Loucy (cell line): ENCODE measurements at regions not wholly inside any gene's neighbourhood (a gene's known extent, or its start where the extent isn't known, plus 50 kb on each side); places are given as distances from the start of the nearest gene placed in this dataset.

Experiments used
- H2AFZ ChIP-seq: fragments of 200-600 bp; sonication (generic); 2 replicates; pipeline ENCODE4 v1.6.0; 2016; ENCODE audit warnings: antibody characterized with exemption, mild to moderate bottlenecking, low read length, moderate library complexity
- H3F3A ChIP-seq: fragments of 200-600 bp; 2 replicates; pipeline ENCODE4 v1.6.0; 2016; ENCODE audit warnings: antibody characterized with exemption, low read depth, mild to moderate bottlenecking
- H3K27me3 ChIP-seq: fragments of 200-600 bp; sonication (generic); 2 replicates; pipeline ENCODE4 v1.6.1; 2014; ENCODE audit warnings: low read length, mild to moderate bottlenecking; ENCODE audit not compliant: insufficient read depth, poor library complexity, severe bottlenecking
- H3K36me3 ChIP-seq: fragments of 200-600 bp; sonication (generic); 2 replicates; pipeline ENCODE4 v1.6.1; 2016; ENCODE audit warnings: low read length; ENCODE audit not compliant: insufficient read depth
- H3K4me1 ChIP-seq: fragments of 200-600 bp; sonication (generic); 2 replicates; pipeline ENCODE4 v1.5.1; 2014; ENCODE audit warnings: low read length, mild to moderate bottlenecking; ENCODE audit not compliant: insufficient read depth, poor library complexity, severe bottlenecking
- H3K4me2 ChIP-seq: fragments of 200-600 bp; sonication (generic); 2 replicates; pipeline ENCODE4 v1.6.0; 2014; ENCODE audit warnings: antibody characterized with exemption, low read length, low read depth, mild to moderate bottlenecking; ENCODE audit not compliant: poor library complexity, severe bottlenecking
- H3K4me3 ChIP-seq: fragments of 200-600 bp; sonication (generic); 2 replicates; pipeline ENCODE4 v1.5.1; 2014; ENCODE audit warnings: low read length, mild to moderate bottlenecking, mixed read lengths; ENCODE audit not compliant: poor library complexity, severe bottlenecking
- H3K79me2 ChIP-seq: fragments of 200-600 bp; sonication (generic); 2 replicates; pipeline ENCODE4 v1.6.1; 2014; ENCODE audit warnings: low read length; ENCODE audit not compliant: insufficient read depth
- H3K9ac ChIP-seq: fragments of 200-600 bp; sonication (generic); 2 replicates; pipeline ENCODE4 v1.6.0; 2014; ENCODE audit warnings: mild to moderate bottlenecking, low read depth, low read length, moderate library complexity; ENCODE audit not compliant: poor library complexity, severe bottlenecking
- H3K9me2 ChIP-seq: fragments of 200-600 bp; sonication (generic); replicated peaks from 2 replicates; pipeline ENCODE4 v1.6.1; 2016; ENCODE audit warnings: low read depth, low read length, mixed read lengths
- H3K9me3 ChIP-seq: fragments of 200-600 bp; sonication (generic); 2 replicates; pipeline ENCODE4 v1.6.1; 2014; ENCODE audit warnings: mild to moderate bottlenecking, antibody characterized with exemption, low read length, low read depth; ENCODE audit not compliant: insufficient read depth
- H4K20me1 ChIP-seq: fragments of 200-600 bp; sonication (generic); 2 replicates; pipeline ENCODE4 v1.6.0; 2014; ENCODE audit warnings: antibody characterized with exemption, low read length, mild to moderate bottlenecking; ENCODE audit not compliant: insufficient read depth, poor library complexity, severe bottlenecking
- CTCF ChIP-seq: fragments of 200-600 bp; sonication (generic); conservative IDR thresholded peaks from 2 replicates; pipeline ENCODE4 v1.5.1; 2014; ENCODE audit warnings: mild to moderate bottlenecking, antibody characterized with exemption, low read length
- EZH2phosphoT487 ChIP-seq: fragments of 200-600 bp; IDR thresholded peaks from 2 replicates; pipeline ENCODE4 v1.6.1; 2018; ENCODE audit warnings: antibody characterized with exemption, mild to moderate bottlenecking, moderate library complexity, borderline replicate concordance

- TF ChIP-seq CTCF (no peak), EZH2phosphoT487 (no peak)
- Histone ChIP-seq H3K36me3 (no peaks in the 10 kb centered on the region), H3K9me3 (no peaks in the 10 kb centered on the region), H3K4me1 (peaks cover 8% of the 10 kb centered on the region), H3K4me3 (no peak overlapping the region), H3K9me2 (no peaks in the 10 kb centered on the region), H2AFZ (no peak overlapping the region), H3K4me2 (no peak overlapping the region), H3F3A (no peaks in the 10 kb centered on the region), H3K27me3 (no peaks in the 10 kb centered on the region), H3K9ac (no peak overlapping the region), H3K79me2 (no peaks in the 10 kb centered on the region), H4K20me1 (no peaks in the 10 kb centered on the region)
Observed at GRCh38 chr5:61618577-61618976, 286.5 kb downstream of the ZSWIM6 start.

GRCh38 chr5:61619289-61619688, 287.2 kb downstream of the ZSWIM6 start:
- 0 out of 2 replicates have a peak overlapping the region, but pooled peaks have one; percentile 34 for H2AFZ ChIP-seq
- no peak overlapping the region for H3K4me2 ChIP-seq
- H3K27me3 ChIP-seq: no peaks in the 10 kb centered on the region
- no peak overlapping the region for H3K4me3 ChIP-seq
- no peak overlapping the region for H3K9ac ChIP-seq
- no peaks in the 10 kb centered on the region for H3K79me2 ChIP-seq
- TF ChIP-seq EZH2phosphoT487 (no peak), CTCF (no peak)
- no peaks in the 10 kb centered on the region for H3K9me3 ChIP-seq
- no peaks in the 10 kb centered on the region for H3K36me3 ChIP-seq
- H3K4me1 ChIP-seq: peaks cover 8% of the 10 kb centered on the region
- no peaks in the 10 kb centered on the region for H3K9me2 ChIP-seq
- no peaks in the 10 kb centered on the region for H3F3A ChIP-seq
- H4K20me1 ChIP-seq: no peaks in the 10 kb centered on the region

- H3K4me3 ChIP-seq: no peak overlapping the region
- TF ChIP-seq EZH2phosphoT487 (no peak), CTCF (no peak)
- no peaks in the 10 kb centered on the region for H3K27me3 ChIP-seq
- H3K4me2 ChIP-seq: no peak overlapping the region
- H3K9me2 ChIP-seq: no peaks in the 10 kb centered on the region
- H2AFZ ChIP-seq: 0 out of 2 replicates have a peak overlapping the region, but pooled peaks have one; percentile 34
- no peak overlapping the region for H3K9ac ChIP-seq
- H3K4me1 ChIP-seq: peaks cover 10% of the 10 kb centered on the region
- no peaks in the 10 kb centered on the region for H3K9me3 ChIP-seq
- no peaks in the 10 kb centered on the region for H4K20me1 ChIP-seq
- no peaks in the 10 kb centered on the region for H3K79me2 ChIP-seq
- H3F3A ChIP-seq: no peaks in the 10 kb centered on the region
- no peaks in the 10 kb centered on the region for H3K36me3 ChIP-seq
Observed at GRCh38 chr5:61619777-61620518, 287.9 kb downstream of the ZSWIM6 start.
